OCI-LY1 (cell line): ENCODE measurements at regions not wholly inside any gene's neighbourhood (a gene's known extent, or its start where the extent isn't known, plus 50 kb on each side); places are given as distances from the start of the nearest gene placed in this dataset.
"Not testable (repeated sequence)": the region's sequence is repeated elsewhere in the genome, so short reads cannot be mapped to it uniquely, and the experiment has no call there.

Experiments used
- EZH2 ChIP-seq: fragments of 200-600 bp; sonication (generic), shearing (Covaris generic); IDR thresholded peaks from 2 replicates; pipeline ENCODE4 v1.8.0; 2017; ENCODE audit warnings: borderline replicate concordance, mixed run types, mild to moderate bottlenecking, antibody characterized with exemption, low read length, moderate library complexity, mixed read lengths
- TF ChIP-seq, protein P1 (sequence below): fragments of 200-600 bp; sonication (generic), shearing (Covaris generic); IDR thresholded peaks from 2 replicates; pipeline ENCODE4 v1.5.1; 2017; ENCODE audit warnings: mild to moderate bottlenecking, antibody characterized with exemption, low read length, moderate library complexity, mixed read lengths

DNA sequence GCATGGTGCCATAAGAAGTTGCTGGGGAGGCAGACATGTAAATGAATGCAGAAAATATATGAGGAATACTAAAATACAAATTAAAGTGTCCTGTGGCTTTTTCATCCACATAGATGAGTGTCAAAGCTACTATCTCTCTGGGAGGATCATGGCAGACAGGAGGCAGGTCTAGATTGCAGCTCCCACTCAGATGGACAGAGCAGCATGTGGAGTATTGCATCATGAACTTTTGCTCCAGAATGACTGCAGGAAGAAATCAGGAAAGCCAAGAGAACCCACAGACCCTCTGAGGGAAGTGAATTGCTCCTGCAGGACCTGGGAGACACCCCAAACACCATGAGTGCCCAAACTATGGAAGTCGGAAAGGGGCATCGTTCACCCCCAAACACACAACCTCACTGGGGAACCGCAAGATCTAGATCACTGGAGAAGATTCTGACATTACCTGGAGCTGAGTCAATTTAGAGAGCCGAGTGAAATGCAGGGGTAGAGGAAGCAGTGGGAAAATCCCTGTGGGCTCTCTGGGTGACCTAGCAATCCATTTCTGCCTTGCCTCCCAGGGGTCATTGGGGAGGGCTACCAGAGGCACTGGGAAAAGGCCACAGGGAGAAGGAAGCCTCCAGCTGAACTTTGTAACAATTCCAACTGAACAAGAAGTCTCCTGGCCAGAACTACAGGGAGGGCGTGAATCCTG, 61.0 kb upstream of the PRSS3 start:
- TF ChIP-seq, protein P1, sequence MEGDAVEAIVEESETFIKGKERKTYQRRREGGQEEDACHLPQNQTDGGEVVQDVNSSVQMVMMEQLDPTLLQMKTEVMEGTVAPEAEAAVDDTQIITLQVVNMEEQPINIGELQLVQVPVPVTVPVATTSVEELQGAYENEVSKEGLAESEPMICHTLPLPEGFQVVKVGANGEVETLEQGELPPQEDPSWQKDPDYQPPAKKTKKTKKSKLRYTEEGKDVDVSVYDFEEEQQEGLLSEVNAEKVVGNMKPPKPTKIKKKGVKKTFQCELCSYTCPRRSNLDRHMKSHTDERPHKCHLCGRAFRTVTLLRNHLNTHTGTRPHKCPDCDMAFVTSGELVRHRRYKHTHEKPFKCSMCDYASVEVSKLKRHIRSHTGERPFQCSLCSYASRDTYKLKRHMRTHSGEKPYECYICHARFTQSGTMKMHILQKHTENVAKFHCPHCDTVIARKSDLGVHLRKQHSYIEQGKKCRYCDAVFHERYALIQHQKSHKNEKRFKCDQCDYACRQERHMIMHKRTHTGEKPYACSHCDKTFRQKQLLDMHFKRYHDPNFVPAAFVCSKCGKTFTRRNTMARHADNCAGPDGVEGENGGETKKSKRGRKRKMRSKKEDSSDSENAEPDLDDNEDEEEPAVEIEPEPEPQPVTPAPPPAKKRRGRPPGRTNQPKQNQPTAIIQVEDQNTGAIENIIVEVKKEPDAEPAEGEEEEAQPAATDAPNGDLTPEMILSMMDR: not testable (repeated sequence)
- TF ChIP-seq EZH2: not testable (repeated sequence)
